Loucy (cell line): ENCODE measurements at regions not wholly inside any gene's neighbourhood (a gene's known extent, or its start where the extent isn't known, plus 50 kb on each side); places are given as distances from the start of the nearest gene placed in this dataset.

Experiments used
- EZH2phosphoT487 ChIP-seq: fragments of 200-600 bp; IDR thresholded peaks from 2 replicates; pipeline ENCODE4 v1.6.1; 2018; ENCODE audit warnings: antibody characterized with exemption, mild to moderate bottlenecking, moderate library complexity, borderline replicate concordance
- TF ChIP-seq, protein P1 (sequence below): fragments of 200-600 bp; sonication (generic); conservative IDR thresholded peaks from 2 replicates; pipeline ENCODE4 v1.5.1; 2014; ENCODE audit warnings: mild to moderate bottlenecking, antibody characterized with exemption, low read length

DNA sequence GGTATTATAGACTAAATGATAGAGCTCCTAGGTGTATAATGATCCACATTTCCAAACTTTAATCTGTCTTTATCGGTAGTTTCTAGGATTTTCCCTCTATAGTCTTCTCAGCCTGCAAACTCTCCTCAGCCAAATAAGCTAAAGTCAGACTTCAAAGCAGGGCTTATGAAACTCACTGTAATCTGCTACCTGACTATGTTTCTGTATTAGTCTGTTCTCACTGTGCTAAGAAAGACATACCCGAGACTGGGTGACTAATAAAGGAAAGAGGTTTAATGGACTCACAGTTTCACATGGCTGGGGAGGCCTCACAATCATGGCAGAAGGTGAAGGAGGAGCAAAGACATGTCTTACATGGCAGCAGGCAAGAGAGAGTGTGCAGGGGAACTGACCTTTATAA is 928.7 kb upstream of the ADGRB3 start:
- TF ChIP-seq, protein P1, sequence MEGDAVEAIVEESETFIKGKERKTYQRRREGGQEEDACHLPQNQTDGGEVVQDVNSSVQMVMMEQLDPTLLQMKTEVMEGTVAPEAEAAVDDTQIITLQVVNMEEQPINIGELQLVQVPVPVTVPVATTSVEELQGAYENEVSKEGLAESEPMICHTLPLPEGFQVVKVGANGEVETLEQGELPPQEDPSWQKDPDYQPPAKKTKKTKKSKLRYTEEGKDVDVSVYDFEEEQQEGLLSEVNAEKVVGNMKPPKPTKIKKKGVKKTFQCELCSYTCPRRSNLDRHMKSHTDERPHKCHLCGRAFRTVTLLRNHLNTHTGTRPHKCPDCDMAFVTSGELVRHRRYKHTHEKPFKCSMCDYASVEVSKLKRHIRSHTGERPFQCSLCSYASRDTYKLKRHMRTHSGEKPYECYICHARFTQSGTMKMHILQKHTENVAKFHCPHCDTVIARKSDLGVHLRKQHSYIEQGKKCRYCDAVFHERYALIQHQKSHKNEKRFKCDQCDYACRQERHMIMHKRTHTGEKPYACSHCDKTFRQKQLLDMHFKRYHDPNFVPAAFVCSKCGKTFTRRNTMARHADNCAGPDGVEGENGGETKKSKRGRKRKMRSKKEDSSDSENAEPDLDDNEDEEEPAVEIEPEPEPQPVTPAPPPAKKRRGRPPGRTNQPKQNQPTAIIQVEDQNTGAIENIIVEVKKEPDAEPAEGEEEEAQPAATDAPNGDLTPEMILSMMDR: no peak
- no peak for TF ChIP-seq EZH2phosphoT487
